Skeletal muscle tissue (tissue), 3 donors: ENCODE measurements at regions not wholly inside any gene's neighbourhood (a gene's known extent, or its start where the extent isn't known, plus 50 kb on each side); places are given as distances from the start of the nearest gene placed in this dataset.

Experiments used
- H3K27ac ChIP-seq: one replicate; pipeline ENCODE4 v1.7.0; 2013; ENCODE audit warnings: mild to moderate bottlenecking, low read depth, low read length, inconsistent platforms
- H3K27me3 ChIP-seq, 3 donors: one replicate each; pipeline ENCODE4 v1.7.0; 2013; ENCODE audit warnings: low read length in 3 of 3; ENCODE audit not compliant: control insufficient read depth in 3 of 3, insufficient read depth in 3 of 3
- H3K36me3 ChIP-seq, 3 donors: one replicate each; pipeline ENCODE4 v1.7.0; 2013; ENCODE audit warnings: low read length in 3 of 3; ENCODE audit not compliant: control insufficient read depth in 3 of 3, insufficient read depth in 3 of 3
- H3K4me1 ChIP-seq, 3 donors: one replicate each; pipeline ENCODE4 v1.7.0; 2013; ENCODE audit warnings: low read length in 3 of 3, mild to moderate bottlenecking in 3 of 3; ENCODE audit not compliant: control insufficient read depth in 3 of 3, insufficient read depth in 3 of 3
- H3K4me3 ChIP-seq, 3 donors: one replicate each; pipeline ENCODE4 v1.7.0; 2013; ENCODE audit warnings: low read length in 3 of 3
- H3K9ac ChIP-seq, 3 donors: one replicate each; pipeline ENCODE4 v1.7.0; 2013; ENCODE audit warnings: low read length in 3 of 3, mild to moderate bottlenecking in 3 of 3, moderate library complexity in 2 of 3, low read depth in 1 of 3
- H3K9me3 ChIP-seq, 3 donors: one replicate each; pipeline ENCODE4 v1.7.0; 2013; ENCODE audit warnings: low read length in 3 of 3; ENCODE audit not compliant: control insufficient read depth in 3 of 3
- donor health status: Osteomylitis.

- H3K9ac ChIP-seq: peak overlapping the region in 1 of 3 donors; percentile 51
- no peak overlapping the region for H3K27ac ChIP-seq
- no peaks in the 10 kb centered on the region for H3K36me3 ChIP-seq
- no peaks in the 10 kb centered on the region for H3K9me3 ChIP-seq
- peak overlapping the region; percentile 33 to 73 (median 34) for H3K4me3 ChIP-seq
- no peaks in the 10 kb centered on the region for H3K27me3 ChIP-seq
- peaks cover 35 to 46% (median 46%) of the 10 kb centered on the region in 3 donors for H3K4me1 ChIP-seq
These were observed 57.9 kb upstream of the DLG1 start for GRCh38 chr3:197356275-197356674.

DNA sequence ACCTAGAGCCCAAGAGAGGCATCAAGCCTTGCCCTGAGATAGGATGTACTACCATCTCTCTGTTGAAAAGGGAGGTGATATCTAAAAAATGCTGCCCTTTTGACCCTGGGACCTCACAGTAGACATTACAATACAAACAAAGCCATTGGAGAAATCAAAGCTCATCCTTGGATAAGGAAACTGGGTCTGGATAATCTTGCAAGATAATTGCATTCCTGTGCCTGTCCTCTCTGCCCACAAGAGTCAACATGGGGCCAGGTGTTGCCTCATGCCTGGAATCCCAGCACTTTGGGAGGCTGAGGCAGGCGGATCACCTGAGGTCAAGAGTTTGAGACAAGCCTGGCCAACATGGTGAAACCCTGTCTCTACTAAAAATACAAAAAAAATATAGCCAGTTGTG is 57.3 kb upstream of the DLG1 start:
- no peaks in the 10 kb centered on the region for H3K36me3 ChIP-seq
- no peaks in the 10 kb centered on the region for H3K9me3 ChIP-seq
- no peaks in the 10 kb centered on the region for H3K27me3 ChIP-seq
- H3K9ac ChIP-seq: no peak overlapping the region
- peak overlapping the region in 1 of 3 donors; percentile 6 for H3K4me3 ChIP-seq
- peaks cover 35 to 48% (median 46%) of the 10 kb centered on the region in 3 donors for H3K4me1 ChIP-seq
- peak overlapping the region; percentile 87 for H3K27ac ChIP-seq

DNA sequence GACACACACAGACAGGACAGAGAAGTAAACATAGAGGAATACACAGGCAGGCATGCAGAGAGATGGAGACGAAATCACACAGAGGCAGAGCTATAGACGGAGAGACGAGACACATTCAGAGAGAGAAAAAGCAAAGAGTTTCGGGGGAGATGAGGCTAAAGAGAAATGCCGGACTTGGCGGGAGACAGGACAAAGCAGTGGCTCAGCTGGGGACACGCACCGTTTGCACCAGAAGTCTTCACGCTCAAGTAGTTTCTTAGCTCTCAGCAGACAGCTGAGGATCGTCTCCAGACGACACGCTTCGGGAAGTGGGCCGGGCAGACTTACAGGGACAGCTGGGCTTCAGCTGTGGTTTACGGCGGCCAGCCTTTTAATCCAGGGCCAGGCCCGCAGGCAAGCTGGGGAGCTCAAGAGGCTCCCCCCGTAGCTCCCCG is 56.2 kb upstream of the DLG1 start:
- Histone ChIP-seq H3K9ac (peak overlapping the region; percentile 48 to 84 (median 71)), H3K27ac (peak overlapping the region; percentile 87), H3K36me3 (no peaks in the 10 kb centered on the region), H3K9me3 (peaks cover 0 to 2% (median 0%) of the 10 kb centered on the region in 3 donors), H3K27me3 (no peaks in the 10 kb centered on the region), H3K4me1 (peaks cover 35 to 48% (median 46%) of the 10 kb centered on the region in 3 donors), H3K4me3 (peak overlapping the region; percentile 68 to 71 (median 70))

DNA sequence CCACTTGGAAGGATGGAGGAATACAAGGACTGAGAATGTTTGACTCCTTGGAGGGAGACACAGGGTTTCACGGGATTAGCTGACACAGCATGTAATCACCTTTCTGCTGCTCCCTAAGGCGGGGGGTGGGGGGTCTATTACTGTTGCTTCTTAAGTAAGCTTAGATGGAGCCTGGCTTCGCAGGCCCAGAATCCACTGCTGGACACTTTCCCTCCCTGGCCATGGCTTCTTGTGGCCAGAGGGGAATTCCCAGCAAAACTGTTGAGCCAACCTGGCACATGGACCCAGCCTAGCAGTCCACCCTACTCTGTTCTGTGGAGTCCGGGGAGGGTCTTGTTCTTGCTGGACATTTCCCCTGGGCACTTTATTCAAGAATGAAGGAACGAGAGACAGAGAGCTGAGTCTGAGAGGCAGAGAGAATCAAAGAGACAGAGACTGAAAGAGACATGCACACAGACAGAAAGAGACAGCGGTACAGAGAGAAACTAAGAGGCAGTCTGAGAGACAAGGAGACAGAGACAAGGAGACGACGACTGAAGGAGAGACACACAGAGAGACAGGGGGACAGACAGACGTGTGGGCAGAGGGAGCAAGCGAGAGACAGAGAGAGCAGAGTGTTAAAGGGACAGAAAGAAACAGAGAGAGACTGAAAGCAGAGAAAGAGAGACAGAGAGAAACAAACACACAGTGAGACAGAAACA is 55.6 kb upstream of the DLG1 start:
- Histone ChIP-seq H3K9me3 (peaks cover 0 to 2% (median 0%) of the 10 kb centered on the region in 3 donors), H3K27me3 (no peaks in the 10 kb centered on the region), H3K36me3 (no peaks in the 10 kb centered on the region), H3K4me1 (peaks cover 35 to 48% (median 46%) of the 10 kb centered on the region in 3 donors), H3K27ac (peak overlapping the region; percentile 87), H3K4me3 (peak overlapping the region; percentile 68 to 71 (median 70)), H3K9ac (peak overlapping the region; percentile 48 to 84 (median 71))

- Histone ChIP-seq H3K36me3 (no peaks in the 10 kb centered on the region), H3K27me3 (no peaks in the 10 kb centered on the region), H3K9me3 (peaks cover 0 to 2% (median 0%) of the 10 kb centered on the region in 3 donors), H3K4me3 (peak overlapping the region in 1 of 3 donors; percentile 68), H3K4me1 (peaks cover 35 to 48% (median 46%) of the 10 kb centered on the region in 3 donors), H3K27ac (peak overlapping the region; percentile 87), H3K9ac (peak overlapping the region in 2 of 3 donors; percentile 3 to 71)
These were observed 54.8 kb upstream of the DLG1 start for GRCh38 chr3:197353001-197353866.

DNA sequence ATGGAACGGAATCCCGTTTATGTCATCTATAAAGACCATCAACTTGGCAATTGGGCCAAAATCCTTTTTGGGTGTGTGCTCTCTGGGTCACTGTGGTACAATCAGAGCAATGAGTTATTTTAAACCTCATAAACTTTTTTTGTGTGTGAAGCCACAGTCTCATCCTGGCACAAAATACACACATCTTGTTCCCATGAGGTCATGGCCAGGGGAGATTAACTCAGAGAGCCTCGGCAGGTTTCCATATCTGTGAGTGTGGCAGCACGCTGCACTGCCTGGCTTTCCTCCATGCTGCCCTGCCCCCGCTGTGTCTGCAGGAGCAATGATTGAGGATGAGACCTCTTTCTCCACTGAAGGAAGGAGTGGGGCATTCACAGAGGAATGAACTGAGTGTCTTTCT is 54.0 kb upstream of the DLG1 start:
- Histone ChIP-seq H3K27ac (peak overlapping the region; percentile 87), H3K9me3 (peaks cover 0 to 2% (median 0%) of the 10 kb centered on the region in 3 donors), H3K27me3 (no peaks in the 10 kb centered on the region), H3K36me3 (no peaks in the 10 kb centered on the region), H3K9ac (peak overlapping the region in 1 of 3 donors; percentile 3), H3K4me1 (peaks cover 35 to 48% (median 46%) of the 10 kb centered on the region in 3 donors), H3K4me3 (no peak overlapping the region)

GRCh38 chr3:197350446-197350845 is 52.0 kb upstream of the DLG1 start:
- no peak overlapping the region for H3K27ac ChIP-seq
- H3K36me3 ChIP-seq: no peaks in the 10 kb centered on the region
- no peak overlapping the region for H3K4me3 ChIP-seq
- H3K27me3 ChIP-seq: no peaks in the 10 kb centered on the region
- H3K9me3 ChIP-seq: peaks cover 0 to 2% (median 0%) of the 10 kb centered on the region in 3 donors
- peaks cover 30 to 33% (median 31%) of the 10 kb centered on the region in 3 donors for H3K4me1 ChIP-seq
- H3K9ac ChIP-seq: no peak overlapping the region

- Histone ChIP-seq H3K27me3 (no peaks in the 10 kb centered on the region), H3K36me3 (no peaks in the 10 kb centered on the region), H3K4me1 (peaks cover 19 to 22% (median 21%) of the 10 kb centered on the region in 3 donors), H3K27ac (no peak overlapping the region), H3K4me3 (no peak overlapping the region), H3K9ac (no peak overlapping the region), H3K9me3 (peaks cover 0 to 2% (median 0%) of the 10 kb centered on the region in 3 donors)
These were observed 51.0 kb upstream of the DLG1 start for GRCh38 chr3:197349368-197349767.
